NOMO-1 (cell line): ENCODE measurements at regions not wholly inside any gene's neighbourhood (a gene's known extent, or its start where the extent isn't known, plus 50 kb on each side); places are given as distances from the start of the nearest gene placed in this dataset.

Experiments used
- DNase-seq, 2 experiments: peaks; one replicate each; lab custom pipeline; 2025; ENCODE audit not compliant: unreplicated experiment in 2 of 2; lab: John Stamatoyannopoulos, UW

GRCh38 chr18:40926679-40927078 is 1028.4 kb upstream of the PIK3C3 start:
- no peak for DNase-seq

DNA sequence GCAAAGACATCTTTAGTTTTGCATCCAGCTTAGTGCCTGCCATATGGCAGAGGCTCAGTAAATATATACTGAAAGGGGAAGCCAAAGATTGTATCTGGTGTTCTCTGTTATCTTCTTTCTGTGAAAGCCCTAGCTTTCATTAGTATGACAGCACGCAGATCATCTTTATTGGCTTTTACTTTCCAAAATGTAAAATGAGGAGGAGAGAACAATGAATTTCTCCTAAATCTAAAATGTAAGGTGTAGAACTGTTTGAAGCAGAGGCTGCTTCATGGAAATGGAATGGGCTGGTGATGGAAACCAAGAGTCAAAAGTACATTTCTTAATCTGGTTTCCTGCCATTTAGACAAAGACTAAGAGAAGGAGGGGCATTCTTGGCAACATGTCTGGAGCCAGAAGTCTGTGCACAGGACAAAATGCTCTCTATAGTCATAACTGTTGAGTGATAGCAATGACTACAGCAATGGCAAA is 1029.9 kb upstream of the PIK3C3 start:
- DNase-seq: no peak

- DNase-seq: no peak
Observed at GRCh38 chr18:40921845-40922629, 1033.0 kb upstream of the PIK3C3 start.

GRCh38 chr18:40917056-40917455 is 1038.0 kb upstream of the PIK3C3 start:
- no peak for DNase-seq

DNA sequence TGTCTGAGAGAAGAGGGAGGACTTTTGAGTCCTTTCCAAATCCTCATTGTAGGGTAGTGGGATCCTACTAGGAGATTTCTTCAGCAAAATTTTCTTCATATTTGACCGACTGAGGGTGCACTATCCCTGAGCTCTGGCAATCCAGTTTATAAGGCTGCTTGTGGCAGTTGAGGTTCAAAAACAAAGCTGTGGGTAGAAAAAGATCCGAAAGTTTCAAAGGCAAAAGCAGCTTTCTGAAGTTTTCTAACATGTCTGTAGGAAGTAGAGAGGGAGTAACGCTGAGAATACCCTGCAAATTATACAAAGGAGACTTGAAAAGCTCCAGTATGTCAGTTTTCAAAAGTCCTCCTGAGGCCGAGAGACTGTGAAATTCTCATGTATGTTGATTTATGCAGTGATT is 1039.3 kb upstream of the PIK3C3 start:
- no peak for DNase-seq

GRCh38 chr18:40911582-40912254 is 1043.3 kb upstream of the PIK3C3 start:
- no peak for DNase-seq

- DNase-seq: no peak
Observed at GRCh38 chr18:40911041-40911440, 1044.0 kb upstream of the PIK3C3 start.

DNA sequence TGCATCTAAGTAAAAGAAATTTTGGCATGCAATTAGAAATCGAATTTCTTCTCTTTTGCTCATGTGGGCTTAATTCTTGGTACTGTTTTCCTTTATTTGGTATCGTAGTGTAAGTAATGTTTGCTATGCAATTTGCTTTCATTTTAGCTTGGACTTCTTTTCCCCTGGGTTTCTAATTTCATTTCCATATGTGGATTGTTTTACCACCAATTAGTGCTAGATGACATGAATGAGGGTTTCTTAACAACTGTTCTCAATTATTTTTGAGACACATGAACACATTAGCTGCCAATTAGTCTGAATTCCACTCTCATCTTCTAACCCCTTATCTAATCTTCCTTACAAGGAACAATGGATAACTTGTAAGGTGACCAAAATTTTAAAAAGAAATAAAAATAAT is 1047.2 kb upstream of the PIK3C3 start:
- no peak for DNase-seq

- DNase-seq: no peak
Observed at GRCh38 chr18:40904295-40904694, 1050.7 kb upstream of the PIK3C3 start.

DNA sequence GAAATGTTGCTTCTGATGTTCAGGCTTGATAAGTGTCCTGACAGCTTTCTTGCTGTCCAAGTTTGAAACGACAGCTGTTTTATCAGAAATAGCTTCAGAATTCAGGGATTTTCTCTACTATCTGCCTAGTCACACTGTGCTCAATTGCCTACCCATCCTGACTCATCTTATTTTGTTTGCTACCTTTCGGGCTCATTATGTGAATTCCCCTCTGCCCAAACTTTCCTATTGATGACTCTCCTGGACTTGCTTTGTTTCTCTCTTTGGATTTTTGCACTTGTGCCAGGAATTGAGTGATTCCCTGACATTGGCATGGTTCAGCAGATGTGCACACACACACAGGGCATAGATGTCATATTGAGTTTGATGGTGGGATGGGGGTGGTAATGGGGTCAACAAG is 1052.6 kb upstream of the PIK3C3 start:
- DNase-seq: no peak

DNA sequence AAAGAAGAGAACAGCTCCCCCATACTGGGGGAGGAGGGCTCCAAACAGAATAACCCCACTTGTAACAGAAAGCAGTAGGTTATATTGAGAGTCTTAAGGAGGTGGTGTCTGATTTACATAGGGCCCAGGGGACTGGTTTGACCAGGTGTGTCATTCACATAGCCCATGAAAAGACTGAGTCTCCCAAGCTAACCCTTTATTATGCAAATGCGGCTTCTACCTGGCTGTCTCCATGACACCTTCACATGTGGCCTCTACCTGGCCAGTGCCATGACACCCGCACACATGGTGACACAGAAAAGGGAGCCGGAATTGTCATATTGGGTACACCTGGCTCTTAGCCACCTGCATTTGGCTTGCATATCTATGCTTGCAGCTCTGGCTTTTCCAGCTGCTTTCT is 1057.2 kb upstream of the PIK3C3 start:
- DNase-seq: no peak

- DNase-seq: no peak
Observed at GRCh38 chr18:40883271-40883670, 1071.8 kb upstream of the PIK3C3 start.

GRCh38 chr18:40882468-40882867 is 1072.6 kb upstream of the PIK3C3 start:
- no peak for DNase-seq

- no peak for DNase-seq
Observed at GRCh38 chr18:40878371-40878770, 1076.7 kb upstream of the PIK3C3 start.

DNA sequence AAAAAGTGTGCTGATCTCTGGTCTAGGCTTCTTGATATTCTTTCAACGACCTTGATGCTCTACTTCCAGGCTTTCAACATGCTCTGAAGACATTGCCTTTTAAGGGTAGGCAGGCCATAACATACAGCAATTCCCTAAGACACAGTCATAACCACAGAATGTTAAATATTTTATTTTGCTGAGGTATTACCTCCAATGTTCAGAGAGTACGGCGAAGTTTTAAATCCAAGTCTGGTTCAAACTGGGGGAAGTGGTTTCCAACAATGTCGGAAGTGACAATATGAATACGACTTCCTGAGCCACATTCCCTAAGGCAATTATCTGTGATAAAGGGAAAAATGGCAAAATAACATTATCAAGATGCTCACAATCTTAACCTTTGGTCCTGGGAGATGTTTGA is 1077.9 kb upstream of the PIK3C3 start:
- DNase-seq: no peak

GRCh38 chr18:40875101-40875615 is 1079.9 kb upstream of the PIK3C3 start:
- DNase-seq: no peak

- DNase-seq: no peak
Observed at GRCh38 chr18:40874233-40874632, 1080.8 kb upstream of the PIK3C3 start.

DNA sequence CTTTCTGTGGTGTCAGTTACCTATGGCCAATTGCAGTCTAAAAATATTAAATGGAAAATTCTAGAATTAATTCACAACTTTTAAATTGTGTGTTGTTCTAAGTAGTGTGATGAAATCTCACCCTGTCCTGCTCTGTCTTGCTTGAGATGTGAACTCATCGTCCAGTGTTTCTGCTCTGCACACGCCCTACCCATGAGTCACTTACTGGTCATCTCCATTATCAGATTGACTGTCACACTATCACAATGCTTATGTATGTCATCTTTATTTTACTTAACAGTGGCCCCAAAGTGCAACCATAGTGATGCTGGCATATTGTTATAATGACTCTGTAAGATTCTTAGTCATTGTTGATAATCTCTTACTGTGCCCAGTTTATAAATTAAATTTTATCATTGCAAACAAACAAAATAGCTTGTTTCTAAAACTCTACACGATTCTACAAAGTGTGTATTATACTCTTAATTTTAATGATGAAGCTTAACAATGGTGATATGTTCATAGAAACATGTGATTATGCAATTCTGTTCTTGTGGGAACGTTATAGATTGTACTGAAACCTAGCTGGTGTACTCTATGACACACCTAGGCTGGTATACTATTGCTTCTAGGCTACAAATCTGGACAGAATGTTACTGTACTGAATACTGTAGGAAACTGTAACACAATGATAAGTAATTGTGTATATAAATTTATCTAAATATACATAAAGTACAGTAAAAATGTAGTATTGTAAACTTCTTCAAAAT is 1086.8 kb upstream of the PIK3C3 start:
- no peak for DNase-seq

- DNase-seq: no peak
Observed at GRCh38 chr18:40867459-40867858, 1087.6 kb upstream of the PIK3C3 start.

GRCh38 chr18:40866968-40867367 is 1088.1 kb upstream of the PIK3C3 start:
- no peak for DNase-seq

DNA sequence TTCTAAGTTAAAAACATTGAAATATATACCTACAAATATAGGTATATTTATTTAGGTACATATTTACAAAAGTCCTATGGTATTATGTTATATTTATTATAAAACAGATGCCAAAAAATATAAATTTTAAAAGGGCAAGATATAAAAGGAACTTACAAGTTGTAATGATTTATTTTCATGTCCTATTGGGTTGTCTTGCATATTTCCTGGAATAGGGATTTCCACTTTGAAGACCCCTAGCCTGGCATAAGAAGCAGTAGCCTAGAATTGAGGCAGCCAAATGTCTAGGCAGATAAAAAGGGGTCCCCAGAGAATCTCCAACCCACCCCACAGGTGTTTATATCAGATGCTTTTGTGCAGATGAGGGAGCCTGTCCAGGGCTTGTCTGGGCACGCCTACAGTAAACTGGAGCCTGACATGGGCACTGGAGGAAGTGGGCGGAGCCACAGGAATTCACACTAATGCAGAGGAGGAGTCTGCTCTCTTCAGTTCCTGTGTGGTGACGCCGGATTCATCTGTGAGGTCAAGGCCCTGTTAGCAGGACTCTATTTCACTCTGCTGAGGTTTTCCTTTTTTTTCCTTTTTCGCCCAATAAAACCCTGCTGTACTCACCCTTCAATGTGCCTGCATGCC is 1088.9 kb upstream of the PIK3C3 start:
- DNase-seq: no peak
